ENCODE measurements at regions not wholly inside any gene's neighbourhood (a gene's known extent, or its start where the extent isn't known, plus 50 kb on each side); places are given as distances from the start of the nearest gene placed in this dataset.

GRCh38 chr10:33412653-33413361 lies 78.3 kb upstream of the NRP1 start:
- TF ChIP-seq CTCF (IDR thresholded peaks at IDR 0.05) (no peak), POLR2A (IDR thresholded peaks at IDR 0.05) (no peak)
